GM12874 (cell line): ENCODE measurements at regions not wholly inside any gene's neighbourhood (a gene's known extent, or its start where the extent isn't known, plus 50 kb on each side); places are given as distances from the start of the nearest gene placed in this dataset.

Source experiments
- CTCF ChIP-seq: IDR thresholded peaks from 2 replicates; pipeline ENCODE4 v1.5.1; 2011; ENCODE audit warnings: low read depth, mild to moderate bottlenecking, control low read depth, low read length, moderate library complexity; ENCODE audit not compliant: insufficient read depth

- TF ChIP-seq CTCF: no peak
Observed at GRCh38 chr3:56928379-56929068, 126.8 kb upstream of the ARHGEF3 start.

- no peak for TF ChIP-seq CTCF
Observed at GRCh38 chr3:56927855-56928254, 126.1 kb upstream of the ARHGEF3 start.

- no peak for TF ChIP-seq CTCF
Observed at GRCh38 chr3:56926947-56927282, 125.2 kb upstream of the ARHGEF3 start.

- no peak for TF ChIP-seq CTCF
Observed at GRCh38 chr3:56926243-56926946, 124.6 kb upstream of the ARHGEF3 start.

GRCh38 chr3:56923526-56924224, 121.9 kb upstream of the ARHGEF3 start:
- TF ChIP-seq CTCF: no peak

GRCh38 chr3:56921573-56922453, 120.1 kb upstream of the ARHGEF3 start:
- no peak for TF ChIP-seq CTCF

- TF ChIP-seq CTCF: no peak
Observed at GRCh38 chr3:56919797-56920195, 118.0 kb upstream of the ARHGEF3 start.
